A673 (cell line): ENCODE measurements at regions not wholly inside any gene's neighbourhood (a gene's known extent, or its start where the extent isn't known, plus 50 kb on each side); places are given as distances from the start of the nearest gene placed in this dataset.

Experiments used
- CTCF ChIP-seq: fragments of 300-800, 200-600 bp; sonication (generic); conservative IDR thresholded peaks from 2 replicates; pipeline ENCODE4 v1.5.1; 2017; ENCODE audit warnings: low read depth, mild to moderate bottlenecking, antibody characterized with exemption, low read length, moderate library complexity, mixed read lengths
- EZH2 ChIP-seq: fragments of 200-600 bp; sonication (generic); IDR thresholded peaks from 2 replicates; pipeline ENCODE4 v1.6.1; 2017; ENCODE audit warnings: borderline replicate concordance, low read depth, mild to moderate bottlenecking, mixed read lengths, antibody characterized with exemption, low read length; ENCODE audit not compliant: poor library complexity, severe bottlenecking

- TF ChIP-seq CTCF, result no peak
- no peak for TF ChIP-seq EZH2
Measured at GRCh38 chr15:47974724-47975123, 146.1 kb upstream of the SLC24A5 start.
